DOHH2 (cell line): ENCODE measurements at regions not wholly inside any gene's neighbourhood (a gene's known extent, or its start where the extent isn't known, plus 50 kb on each side); places are given as distances from the start of the nearest gene placed in this dataset.

Source experiments
- EZH2phosphoT487 ChIP-seq: fragments of 200-600 bp; sonication (generic); IDR thresholded peaks from 2 replicates; pipeline ENCODE4 v1.6.1; 2017; ENCODE audit warnings: borderline replicate concordance, mild to moderate bottlenecking, antibody characterized with exemption, low read length, moderate library complexity, mixed read lengths
- TF ChIP-seq, protein P1 (sequence below): fragments of 200-600 bp; sonication (generic); IDR thresholded peaks from one replicate; pipeline ENCODE4 v1.5.1; 2014; ENCODE audit warnings: antibody characterized with exemption, mild to moderate bottlenecking, low read depth, low read length; ENCODE audit not compliant: poor library complexity, severe bottlenecking

GRCh38 chr9:7242126-7242525 lies 484.4 kb downstream of the KDM4C start:
- TF ChIP-seq, protein P1, sequence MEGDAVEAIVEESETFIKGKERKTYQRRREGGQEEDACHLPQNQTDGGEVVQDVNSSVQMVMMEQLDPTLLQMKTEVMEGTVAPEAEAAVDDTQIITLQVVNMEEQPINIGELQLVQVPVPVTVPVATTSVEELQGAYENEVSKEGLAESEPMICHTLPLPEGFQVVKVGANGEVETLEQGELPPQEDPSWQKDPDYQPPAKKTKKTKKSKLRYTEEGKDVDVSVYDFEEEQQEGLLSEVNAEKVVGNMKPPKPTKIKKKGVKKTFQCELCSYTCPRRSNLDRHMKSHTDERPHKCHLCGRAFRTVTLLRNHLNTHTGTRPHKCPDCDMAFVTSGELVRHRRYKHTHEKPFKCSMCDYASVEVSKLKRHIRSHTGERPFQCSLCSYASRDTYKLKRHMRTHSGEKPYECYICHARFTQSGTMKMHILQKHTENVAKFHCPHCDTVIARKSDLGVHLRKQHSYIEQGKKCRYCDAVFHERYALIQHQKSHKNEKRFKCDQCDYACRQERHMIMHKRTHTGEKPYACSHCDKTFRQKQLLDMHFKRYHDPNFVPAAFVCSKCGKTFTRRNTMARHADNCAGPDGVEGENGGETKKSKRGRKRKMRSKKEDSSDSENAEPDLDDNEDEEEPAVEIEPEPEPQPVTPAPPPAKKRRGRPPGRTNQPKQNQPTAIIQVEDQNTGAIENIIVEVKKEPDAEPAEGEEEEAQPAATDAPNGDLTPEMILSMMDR: no peak
- no peak for TF ChIP-seq EZH2phosphoT487
